Endothelial cell of umbilical vein (primary cell): ENCODE measurements at regions not wholly inside any gene's neighbourhood (a gene's known extent, or its start where the extent isn't known, plus 50 kb on each side); places are given as distances from the start of the nearest gene placed in this dataset.

Experiments
- BruUV-seq: library from RNA; stranded (reverse); fragments of 400-500 nt; replicated peaks from 2 replicates; lab custom pipeline; 2021; lab: Mats Ljungman, UMichigan
- CTCF ChIA-PET: fragments of 300-600, 350-600 bp; sonication (Branson Sonifier 250); formaldehyde crosslinking; loops from one replicate; lab custom pipeline; 2021; ENCODE audit warnings: antibody characterized with exemption, inconsistent platforms; lab: Charles Lee
- POLR2A ChIA-PET: fragments of 300-600, 350-600 bp; sonication (Branson Sonifier 250); formaldehyde crosslinking; loops from one replicate; lab custom pipeline; 2021; ENCODE audit warnings: antibody characterized with exemption, inconsistent platforms; lab: Charles Lee
- DNase-seq: peaks from one replicate; pipeline ENCODE4 v3.0.0-alpha.2; 2011; ENCODE audit warnings: low read depth, low spot score
- FAIRE-seq: peaks from 2 replicates; lab custom pipeline; 2011; peaks lifted over from hg19 to GRCh38; lab: Jason Lieb, UNC
- H2AFZ ChIP-seq: 2 replicates; pipeline ENCODE4 v1.6.0; 2012; ENCODE audit warnings: low read depth, low read length, control low read depth, inconsistent platforms
- H3K27ac ChIP-seq: 2 replicates; pipeline ENCODE4 v1.5.1; 2011; ENCODE audit warnings: low read depth, mild to moderate bottlenecking, control low read depth, low read length, moderate library complexity; ENCODE audit not compliant: insufficient read depth
- H3K27me3 ChIP-seq, 2 experiments: 2 replicates each; pipeline versions ENCODE4 v1.6.0 to v1.6.1; 2011; ENCODE audit warnings: low read length in 2 of 2, mixed read lengths in 1 of 2; ENCODE audit not compliant: control insufficient read depth in 2 of 2, insufficient read depth in 2 of 2
- H3K36me3 ChIP-seq, 2 experiments: 2 replicates in 1 of 2; 3 replicates in 1 of 2; pipeline ENCODE4 v1.5.1; 2011; ENCODE audit warnings: low read length in 2 of 2, mild to moderate bottlenecking in 1 of 2, moderate library complexity in 1 of 2; ENCODE audit not compliant: control insufficient read depth in 2 of 2, insufficient read depth in 2 of 2; ENCODE audit errors: extremely low read depth in 1 of 2
- H3K4me1 ChIP-seq: 3 replicates; pipeline ENCODE4 v1.5.1; 2011; ENCODE audit warnings: mild to moderate bottlenecking, low read length; ENCODE audit not compliant: control insufficient read depth, insufficient read depth; ENCODE audit errors: extremely low read depth
- H3K4me2 ChIP-seq: 2 replicates; pipeline ENCODE4 v1.6.1; 2011; ENCODE audit warnings: low read length, control low read depth, mixed read lengths; ENCODE audit not compliant: insufficient read depth
- H3K4me3 ChIP-seq, 3 experiments: fragments of 200-600 bp in 1 of 3; sonication (generic), shearing (Covaris generic) in 1 of 3; replicated peaks in 1 of 3; 2 replicates each; pipeline ENCODE4 v1.5.1; 2011 to 2016; ENCODE audit warnings: control low read depth in 3 of 3, low read length in 3 of 3, mild to moderate bottlenecking in 2 of 3, inconsistent platforms in 1 of 3, low read depth in 1 of 3, moderate library complexity in 1 of 3; ENCODE audit not compliant: insufficient read depth in 1 of 3
- H3K79me2 ChIP-seq: 2 replicates; pipeline ENCODE4 v1.6.0; 2012; ENCODE audit warnings: low read length, inconsistent platforms; ENCODE audit not compliant: control insufficient read depth, insufficient read depth
- H3K9ac ChIP-seq: replicated peaks from 2 replicates; pipeline ENCODE3; 2011; ENCODE audit warnings: low read length, control low read depth; ENCODE audit not compliant: insufficient read depth; ENCODE audit errors: extremely low read depth
- H3K9me1 ChIP-seq: replicated peaks from 3 replicates; pipeline ENCODE4 v1.6.0; 2011; ENCODE audit warnings: mild to moderate bottlenecking, low read length; ENCODE audit not compliant: control insufficient read depth, insufficient read depth; ENCODE audit errors: extremely low read depth
- H3K9me3 ChIP-seq: replicated peaks from 2 replicates; pipeline ENCODE4 v1.5.1; 2012; ENCODE audit warnings: low read length, inconsistent platforms; ENCODE audit not compliant: control insufficient read depth, insufficient read depth
- H4K20me1 ChIP-seq: replicated peaks from 2 replicates; pipeline ENCODE3; 2011; ENCODE audit warnings: mild to moderate bottlenecking, low read length; ENCODE audit not compliant: control insufficient read depth, insufficient read depth; ENCODE audit errors: extremely low read depth
- EZH2 ChIP-seq: IDR thresholded peaks from 2 replicates; pipeline ENCODE4 v1.6.1; 2012; ENCODE audit warnings: borderline replicate concordance, low read depth, mild to moderate bottlenecking, moderate library complexity, low read length, inconsistent platforms; ENCODE audit not compliant: severe bottlenecking
- FOS ChIP-seq: IDR thresholded peaks from 2 replicates; pipeline ENCODE4 v1.6.1; 2011; ENCODE audit warnings: mild to moderate bottlenecking, low read length, moderate library complexity, borderline replicate concordance; ENCODE audit not compliant: insufficient read depth
- GATA2 ChIP-seq: IDR thresholded peaks from 2 replicates; pipeline ENCODE4 v1.7.0; 2011; ENCODE audit warnings: low read depth, mild to moderate bottlenecking, moderate library complexity, mixed read lengths, low read length; ENCODE audit not compliant: insufficient read length, insufficient read depth
- MYC ChIP-seq: IDR thresholded peaks from one replicate; pipeline ENCODE4 v1.6.1; 2011; ENCODE audit warnings: mild to moderate bottlenecking, low read depth, low read length
- POLR2AphosphoS5 ChIP-seq: IDR thresholded peaks from 2 replicates; pipeline ENCODE4 v1.6.1; 2012; ENCODE audit warnings: low read depth, mild to moderate bottlenecking, control low read depth, low read length, moderate library complexity; ENCODE audit not compliant: insufficient read depth
- dilution Hi-C: fragments of 300-500 bp; cut with MboI; formaldehyde crosslinking; loops from one replicate; pipeline ENCODE4 v1.15.0; 2019; ENCODE audit warnings: low sequenced_read_pairs; ENCODE audit not compliant: extremely low pct_ligation_motif_present
- intact Hi-C: fragments of 100-400 bp; cut with micrococcal nuclease; formaldehyde crosslinking; loops from one replicate; pipeline ENCODE4 v1.10.0; 2022
- TF ChIP-seq, protein P1 (sequence below), 2 donors: IDR thresholded peaks; 1 replicate in 1 of 2; 2 replicates in 1 of 2; pipeline ENCODE4 v1.5.1; 2011; ENCODE audit warnings: low read length in 2 of 2, mild to moderate bottlenecking in 2 of 2, moderate library complexity in 2 of 2, control low read depth in 1 of 2, inconsistent platforms in 1 of 2, low read depth in 1 of 2; ENCODE audit not compliant: insufficient read depth in 1 of 2; ENCODE audit errors: extremely low read depth in 1 of 2
- TF ChIP-seq, protein P2 (sequence below): IDR thresholded peaks from 2 replicates; pipeline ENCODE4 v1.6.1; 2011; ENCODE audit not compliant: insufficient read depth, insufficient read length

- no peaks in the 10 kb centered on the region for H3K9me3 ChIP-seq
- H3K27ac ChIP-seq, result peak overlapping the region; percentile 14
- no peak overlapping the region for H3K9ac ChIP-seq
- DNase-seq (no peak), FAIRE-seq (no peak)
- no peaks in the 10 kb centered on the region for H3K9me1 ChIP-seq
- intact Hi-C loops, result loop anchor here (2.0 kb wide), 2 partner anchors 28 to 74 kb away; no protein-coding TSS in a partner anchor
- H3K36me3 ChIP-seq, result no peaks in the 10 kb centered on the region
- H3K4me3 ChIP-seq, result no peak overlapping the region
- ChIA-PET POLR2A (no interaction called here), CTCF (interaction anchor here (1.1 to 1.9 kb wide), 5 partner anchors 10 to 193 kb away, joined by 4 to 11 read pairs (median 7); no protein-coding TSS in a partner anchor)
- H2AFZ ChIP-seq, result peak overlapping the region; percentile 28
- peaks cover 33% of the 10 kb centered on the region for H3K4me1 ChIP-seq
- no peaks in the 10 kb centered on the region for H3K27me3 ChIP-seq
- no peaks in the 10 kb centered on the region for H4K20me1 ChIP-seq
- TF ChIP-seq MYC (no peak), EZH2 (no peak), GATA2 (no peak), POLR2AphosphoS5 (no peak), FOS (no peak)
- TF ChIP-seq, protein P1, sequence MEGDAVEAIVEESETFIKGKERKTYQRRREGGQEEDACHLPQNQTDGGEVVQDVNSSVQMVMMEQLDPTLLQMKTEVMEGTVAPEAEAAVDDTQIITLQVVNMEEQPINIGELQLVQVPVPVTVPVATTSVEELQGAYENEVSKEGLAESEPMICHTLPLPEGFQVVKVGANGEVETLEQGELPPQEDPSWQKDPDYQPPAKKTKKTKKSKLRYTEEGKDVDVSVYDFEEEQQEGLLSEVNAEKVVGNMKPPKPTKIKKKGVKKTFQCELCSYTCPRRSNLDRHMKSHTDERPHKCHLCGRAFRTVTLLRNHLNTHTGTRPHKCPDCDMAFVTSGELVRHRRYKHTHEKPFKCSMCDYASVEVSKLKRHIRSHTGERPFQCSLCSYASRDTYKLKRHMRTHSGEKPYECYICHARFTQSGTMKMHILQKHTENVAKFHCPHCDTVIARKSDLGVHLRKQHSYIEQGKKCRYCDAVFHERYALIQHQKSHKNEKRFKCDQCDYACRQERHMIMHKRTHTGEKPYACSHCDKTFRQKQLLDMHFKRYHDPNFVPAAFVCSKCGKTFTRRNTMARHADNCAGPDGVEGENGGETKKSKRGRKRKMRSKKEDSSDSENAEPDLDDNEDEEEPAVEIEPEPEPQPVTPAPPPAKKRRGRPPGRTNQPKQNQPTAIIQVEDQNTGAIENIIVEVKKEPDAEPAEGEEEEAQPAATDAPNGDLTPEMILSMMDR (IDR thresholded peaks at IDR 0.05; ENCODE audit: extremely low read depth in 1 of 2, insufficient read depth in 1 of 2, low read depth in 1 of 2, low read length in 2 of 2), result no peak
- TF ChIP-seq, protein P2, sequence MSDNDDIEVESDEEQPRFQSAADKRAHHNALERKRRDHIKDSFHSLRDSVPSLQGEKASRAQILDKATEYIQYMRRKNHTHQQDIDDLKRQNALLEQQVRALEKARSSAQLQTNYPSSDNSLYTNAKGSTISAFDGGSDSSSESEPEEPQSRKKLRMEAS, result no peak
- dilution Hi-C loops, result no loop called here
- H3K4me2 ChIP-seq, result no peak overlapping the region
- H3K79me2 ChIP-seq, result no peaks in the 10 kb centered on the region
- BruUV-seq, result no TSS peak
These were observed 196.4 kb downstream of the SIM1 start for GRCh38 chr6:100268326-100268725.
